Progenitor cell of endocrine pancreas (in vitro differentiated cells): ENCODE measurements at regions not wholly inside any gene's neighbourhood (a gene's known extent, or its start where the extent isn't known, plus 50 kb on each side); places are given as distances from the start of the nearest gene placed in this dataset.

Source experiments
- DNase-seq: peaks from one replicate; pipeline ENCODE4 v3.0.0; 2021; ENCODE audit warnings: low spot score; ENCODE audit not compliant: unreplicated experiment
- H3K27ac Mint-ChIP-seq: 2 replicates; pipeline ENCODE4 v1.8.0; 2021; ENCODE audit warnings: mild to moderate bottlenecking, moderate library complexity, mixed read lengths
- H3K27me3 Mint-ChIP-seq: 2 replicates; pipeline ENCODE4 v1.8.0; 2021; ENCODE audit warnings: mixed read lengths
- H3K36me3 Mint-ChIP-seq: 2 replicates; pipeline ENCODE4 v1.8.0; 2022; ENCODE audit warnings: mixed read lengths; ENCODE audit not compliant: insufficient read depth
- H3K4me1 Mint-ChIP-seq: 2 replicates; pipeline ENCODE4 v1.8.0; 2021; ENCODE audit warnings: low read depth, mixed read lengths
- H3K4me3 Mint-ChIP-seq: 2 replicates; pipeline ENCODE4 v1.8.0; 2021; ENCODE audit warnings: low read depth, mild to moderate bottlenecking, moderate library complexity, mixed read lengths
- H3K9me3 Mint-ChIP-seq: 2 replicates; pipeline ENCODE4 v1.8.0; 2021; ENCODE audit warnings: low read depth, mixed read lengths
- TF ChIP-seq, protein P1 (sequence below): fragments of 200-600 bp; sonication (generic); IDR thresholded peaks from one replicate; pipeline ENCODE4 v1.5.0; 2021; ENCODE audit warnings: antibody characterized with exemption, mild to moderate bottlenecking; ENCODE audit not compliant: unreplicated experiment

DNA sequence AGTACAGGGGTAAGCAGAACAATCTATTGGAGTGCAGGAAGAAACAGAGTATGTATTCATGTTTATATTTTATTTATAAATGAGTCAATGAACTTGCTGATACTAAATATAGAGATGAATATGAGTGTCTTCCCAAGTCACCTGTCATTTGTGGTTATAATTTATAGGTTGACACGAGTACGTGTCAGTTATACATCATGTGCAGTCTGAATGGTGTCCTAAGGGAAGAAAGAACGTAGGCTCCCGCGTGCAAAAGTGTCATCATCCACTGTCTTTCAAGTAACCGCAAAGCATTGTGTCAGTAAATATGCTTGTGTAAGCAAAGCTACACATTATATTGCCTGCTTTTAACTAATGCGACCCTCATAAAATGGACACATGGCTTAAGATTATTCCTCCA lies 786.1 kb downstream of the KCNJ2 start:
- no peaks in the 10 kb centered on the region for H3K4me1 Mint-ChIP-seq
- H3K27me3 Mint-ChIP-seq = no peaks in the 10 kb centered on the region
- H3K36me3 Mint-ChIP-seq = no peaks in the 10 kb centered on the region
- no peak overlapping the region for H3K27ac Mint-ChIP-seq
- TF ChIP-seq, protein P1, sequence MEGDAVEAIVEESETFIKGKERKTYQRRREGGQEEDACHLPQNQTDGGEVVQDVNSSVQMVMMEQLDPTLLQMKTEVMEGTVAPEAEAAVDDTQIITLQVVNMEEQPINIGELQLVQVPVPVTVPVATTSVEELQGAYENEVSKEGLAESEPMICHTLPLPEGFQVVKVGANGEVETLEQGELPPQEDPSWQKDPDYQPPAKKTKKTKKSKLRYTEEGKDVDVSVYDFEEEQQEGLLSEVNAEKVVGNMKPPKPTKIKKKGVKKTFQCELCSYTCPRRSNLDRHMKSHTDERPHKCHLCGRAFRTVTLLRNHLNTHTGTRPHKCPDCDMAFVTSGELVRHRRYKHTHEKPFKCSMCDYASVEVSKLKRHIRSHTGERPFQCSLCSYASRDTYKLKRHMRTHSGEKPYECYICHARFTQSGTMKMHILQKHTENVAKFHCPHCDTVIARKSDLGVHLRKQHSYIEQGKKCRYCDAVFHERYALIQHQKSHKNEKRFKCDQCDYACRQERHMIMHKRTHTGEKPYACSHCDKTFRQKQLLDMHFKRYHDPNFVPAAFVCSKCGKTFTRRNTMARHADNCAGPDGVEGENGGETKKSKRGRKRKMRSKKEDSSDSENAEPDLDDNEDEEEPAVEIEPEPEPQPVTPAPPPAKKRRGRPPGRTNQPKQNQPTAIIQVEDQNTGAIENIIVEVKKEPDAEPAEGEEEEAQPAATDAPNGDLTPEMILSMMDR = no peak
- peaks cover 26% of the 10 kb centered on the region for H3K9me3 Mint-ChIP-seq
- DNase-seq = no peak
- H3K4me3 Mint-ChIP-seq = no peak overlapping the region

DNA sequence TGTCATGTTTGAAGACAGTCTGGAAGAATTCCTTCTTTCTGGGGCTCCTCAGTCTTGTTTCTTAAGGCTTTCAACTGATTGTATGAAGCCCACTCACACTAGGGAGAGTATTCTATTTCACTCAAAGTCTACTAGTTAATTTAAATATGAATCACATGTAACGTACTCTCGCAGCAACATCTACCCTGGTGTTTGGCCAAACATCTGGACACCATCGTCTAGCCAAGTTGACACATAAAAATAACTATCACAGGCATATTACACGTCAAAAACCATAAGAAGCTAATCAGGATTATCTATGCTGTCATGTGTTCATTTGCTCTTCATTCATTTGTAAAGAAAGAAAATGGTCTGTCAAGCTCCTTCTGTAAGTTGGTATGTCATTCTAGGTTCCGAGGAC lies 787.4 kb downstream of the KCNJ2 start:
- Mint-ChIP-seq H3K27ac (no peak overlapping the region), H3K36me3 (no peaks in the 10 kb centered on the region), H3K4me1 (no peaks in the 10 kb centered on the region), H3K9me3 (peaks cover 17% of the 10 kb centered on the region), H3K4me3 (no peak overlapping the region), H3K27me3 (no peaks in the 10 kb centered on the region)
- TF ChIP-seq, protein P1 = no peak
- no peak for DNase-seq

DNA sequence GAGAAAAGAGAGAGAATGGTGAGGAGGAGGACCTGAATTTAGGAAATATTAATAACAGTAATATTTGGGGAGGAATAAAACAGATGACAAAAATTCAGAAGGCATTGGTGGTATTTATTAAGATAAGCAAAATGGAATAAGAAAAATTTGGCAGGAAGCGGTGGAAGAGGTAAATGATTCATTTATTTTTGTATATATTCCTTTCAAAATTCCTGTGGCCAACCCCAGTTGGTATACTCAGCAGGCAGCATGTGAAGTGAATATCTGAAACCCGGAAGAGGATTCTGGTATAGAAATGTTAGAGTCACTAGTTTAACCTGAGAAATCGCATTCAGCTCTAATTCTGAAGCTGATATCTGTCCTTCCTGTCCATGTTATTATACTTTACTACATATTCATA lies 792.0 kb downstream of the KCNJ2 start:
- no peak for DNase-seq
- Mint-ChIP-seq H3K27ac (no peak overlapping the region), H3K36me3 (no peaks in the 10 kb centered on the region), H3K27me3 (no peaks in the 10 kb centered on the region), H3K4me1 (no peaks in the 10 kb centered on the region), H3K9me3 (no peaks in the 10 kb centered on the region), H3K4me3 (no peak overlapping the region)
- TF ChIP-seq, protein P1 = no peak

DNA sequence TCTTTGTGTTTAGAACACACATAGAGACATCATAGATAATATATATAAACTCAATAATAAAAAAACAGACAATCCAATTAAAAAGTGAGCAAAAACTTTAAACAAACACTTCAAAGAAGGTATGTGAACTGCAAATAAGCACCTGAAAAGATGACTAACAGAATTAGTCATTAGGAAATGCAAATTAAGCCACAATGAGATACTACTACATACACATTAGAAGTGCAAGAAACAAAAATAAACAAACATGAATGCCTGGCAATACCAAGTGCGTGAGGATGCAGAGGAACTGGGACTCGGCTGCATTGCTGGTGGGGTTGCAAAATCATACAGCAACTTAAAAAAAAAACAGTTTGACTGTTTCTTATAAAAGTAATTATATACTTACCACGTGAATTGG lies 799.0 kb downstream of the KCNJ2 start:
- Mint-ChIP-seq H3K27ac (no peak overlapping the region), H3K4me1 (no peaks in the 10 kb centered on the region), H3K36me3 (peaks cover 1% of the 10 kb centered on the region), H3K4me3 (no peak overlapping the region), H3K27me3 (no peaks in the 10 kb centered on the region), H3K9me3 (peaks cover 6% of the 10 kb centered on the region)
- DNase-seq = no peak
- TF ChIP-seq, protein P1 = no peak

DNA sequence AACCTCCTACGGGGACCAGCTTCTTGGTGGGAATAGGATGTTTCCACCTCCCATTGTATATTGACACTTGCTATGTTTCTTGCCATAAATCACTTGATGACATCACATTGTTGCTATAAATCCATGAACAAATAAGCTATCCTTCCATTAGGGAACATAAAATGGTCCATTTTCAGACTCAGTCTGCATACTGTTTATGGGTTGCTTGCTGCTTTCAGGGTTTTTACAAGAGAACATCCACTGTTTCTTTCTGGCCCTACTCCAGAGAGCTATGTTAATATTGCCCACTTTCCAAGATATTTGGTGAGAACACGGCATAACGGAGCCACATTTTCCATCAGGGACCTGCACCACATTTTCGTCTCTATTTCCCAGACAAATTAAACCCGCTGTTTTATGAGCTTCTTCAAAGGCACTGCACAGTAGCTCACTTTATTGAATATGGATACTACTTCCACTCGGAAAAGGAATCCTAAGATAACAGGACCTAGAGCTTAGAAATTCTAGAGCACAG lies 800.2 kb downstream of the KCNJ2 start:
- H3K27me3 Mint-ChIP-seq = no peaks in the 10 kb centered on the region
- H3K27ac Mint-ChIP-seq = no peak overlapping the region
- DNase-seq = no peak
- peaks cover 6% of the 10 kb centered on the region for H3K9me3 Mint-ChIP-seq
- TF ChIP-seq, protein P1 = no peak
- H3K4me1 Mint-ChIP-seq = no peaks in the 10 kb centered on the region
- no peak overlapping the region for H3K4me3 Mint-ChIP-seq
- peaks cover 1% of the 10 kb centered on the region for H3K36me3 Mint-ChIP-seq
